HG02642 (cell line): ENCODE measurements at regions not wholly inside any gene's neighbourhood (a gene's known extent, or its start where the extent isn't known, plus 50 kb on each side); places are given as distances from the start of the nearest gene placed in this dataset.
"Not testable (repeated sequence)": the region's sequence is repeated elsewhere in the genome, so short reads cannot be mapped to it uniquely, and the experiment has no call there.

Experiments used
- ATAC-seq: cut with Tn5 transposase; IDR thresholded peaks from one replicate; pipeline ENCODE4 v1.9.1; 2021; ENCODE audit warnings: mild to moderate bottlenecking; ENCODE audit not compliant: unreplicated experiment, poor library complexity

- no peak for ATAC-seq
Measured at GRCh38 chr4:66501997-66502396, 831.7 kb upstream of the EPHA5 start.

- ATAC-seq: no peak
Measured at GRCh38 chr4:66490729-66491128, 820.4 kb upstream of the EPHA5 start.

GRCh38 chr4:66489783-66490452, 819.6 kb upstream of the EPHA5 start:
- no peak for ATAC-seq

DNA sequence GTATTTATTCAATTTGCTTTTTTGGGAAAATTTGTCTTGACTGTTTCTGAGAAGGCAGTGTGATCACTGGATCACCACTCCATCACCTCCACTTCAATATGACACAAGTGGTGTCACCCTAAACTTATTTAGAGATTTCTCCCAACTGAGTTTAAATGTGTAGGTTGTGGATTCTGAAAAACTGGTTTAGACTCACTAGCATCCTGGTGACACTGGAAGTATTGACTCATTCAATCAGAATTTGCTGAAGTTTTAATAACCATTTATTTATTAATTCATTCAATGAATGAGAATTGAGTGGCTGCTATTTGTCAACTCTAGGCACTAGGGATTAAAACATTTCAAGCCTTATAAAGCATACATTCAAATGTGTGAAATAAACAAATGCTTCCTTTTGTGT, 819.1 kb upstream of the EPHA5 start:
- ATAC-seq: no peak

DNA sequence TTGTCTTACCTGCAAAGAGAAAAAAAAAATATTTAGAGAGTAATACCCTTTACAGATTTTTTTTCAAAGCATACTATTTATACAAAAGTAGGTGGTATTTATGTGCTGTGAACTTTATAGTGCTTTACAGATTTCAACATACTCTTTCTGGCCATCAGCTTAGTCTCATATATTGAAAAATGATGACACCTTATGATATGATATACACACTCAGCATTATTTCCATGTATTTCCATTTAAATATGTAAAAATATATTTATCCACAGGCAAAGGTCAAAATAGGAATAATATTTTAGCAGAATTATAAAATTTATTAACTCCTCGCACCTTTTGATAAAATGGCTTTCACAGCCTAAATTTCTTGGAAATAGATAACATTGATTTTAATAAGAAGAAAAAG, 815.8 kb upstream of the EPHA5 start:
- ATAC-seq: no peak

DNA sequence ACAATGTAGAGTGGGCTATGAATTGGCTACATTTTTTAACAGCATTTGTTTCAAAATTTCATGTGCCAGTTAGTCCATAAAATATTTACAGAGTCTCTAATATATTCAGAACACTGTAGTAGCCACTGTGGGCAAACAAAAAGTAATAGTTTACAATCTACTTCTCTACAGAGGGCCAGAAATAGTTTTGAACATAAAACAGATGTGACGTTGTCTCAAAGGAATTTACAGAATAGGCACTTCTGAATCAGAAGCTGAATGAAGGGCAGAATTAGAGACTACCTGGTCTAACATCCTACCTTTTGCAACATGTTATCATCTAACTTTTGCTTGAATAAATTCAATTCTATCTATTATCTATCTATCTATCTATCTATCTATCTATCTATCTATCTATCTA, 811.9 kb upstream of the EPHA5 start:
- ATAC-seq: no peak

DNA sequence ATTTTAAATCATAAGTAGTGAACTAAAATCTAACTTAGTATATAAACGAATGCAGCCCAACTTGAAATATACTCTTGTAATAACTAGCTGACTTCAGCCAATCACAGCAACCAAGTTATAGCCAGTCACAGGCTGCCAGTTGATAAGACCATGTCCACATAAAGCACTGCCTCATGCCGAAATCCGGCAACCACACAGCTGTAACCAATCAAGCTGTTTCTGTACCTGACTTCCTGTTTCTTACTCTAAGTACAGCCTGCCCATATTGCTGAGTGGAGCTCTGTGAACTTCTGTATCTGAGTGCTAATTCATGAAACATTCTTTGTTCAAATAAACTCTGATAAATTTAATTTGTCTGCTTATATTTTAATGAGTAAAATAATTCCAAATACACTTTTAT, 805.3 kb upstream of the EPHA5 start:
- ATAC-seq: no peak

DNA sequence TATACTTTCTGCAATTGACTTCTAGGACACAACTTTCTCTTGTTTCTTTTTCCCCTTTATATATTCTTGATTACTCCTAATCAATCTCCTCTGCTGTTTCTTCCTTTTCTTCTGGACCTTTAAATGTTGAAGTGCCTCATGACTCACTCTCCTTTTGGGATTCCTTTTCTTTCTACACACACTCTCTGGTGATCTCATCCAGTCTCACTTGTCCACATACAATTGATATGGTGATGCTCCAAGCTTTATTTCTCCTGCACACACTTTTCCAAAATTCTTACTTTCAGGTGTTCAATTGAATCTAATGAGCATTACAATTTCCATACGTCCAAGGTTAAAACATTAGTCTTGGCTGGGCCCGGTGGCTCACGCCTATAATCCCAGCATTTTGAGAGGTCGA, 794.8 kb upstream of the EPHA5 start:
- ATAC-seq: no peak

- ATAC-seq: not testable (repeated sequence)
Measured at GRCh38 chr4:66462890-66463289, 792.6 kb upstream of the EPHA5 start.

GRCh38 chr4:66451741-66452140, 781.5 kb upstream of the EPHA5 start:
- no peak for ATAC-seq

GRCh38 chr4:66443008-66443407, 772.7 kb upstream of the EPHA5 start:
- ATAC-seq: no peak

GRCh38 chr4:66439508-66439907, 769.2 kb upstream of the EPHA5 start:
- no peak for ATAC-seq

- no peak for ATAC-seq
Measured at GRCh38 chr4:66433706-66434105, 763.4 kb upstream of the EPHA5 start.

- ATAC-seq: no peak
Measured at GRCh38 chr4:66430856-66431255, 760.6 kb upstream of the EPHA5 start.

DNA sequence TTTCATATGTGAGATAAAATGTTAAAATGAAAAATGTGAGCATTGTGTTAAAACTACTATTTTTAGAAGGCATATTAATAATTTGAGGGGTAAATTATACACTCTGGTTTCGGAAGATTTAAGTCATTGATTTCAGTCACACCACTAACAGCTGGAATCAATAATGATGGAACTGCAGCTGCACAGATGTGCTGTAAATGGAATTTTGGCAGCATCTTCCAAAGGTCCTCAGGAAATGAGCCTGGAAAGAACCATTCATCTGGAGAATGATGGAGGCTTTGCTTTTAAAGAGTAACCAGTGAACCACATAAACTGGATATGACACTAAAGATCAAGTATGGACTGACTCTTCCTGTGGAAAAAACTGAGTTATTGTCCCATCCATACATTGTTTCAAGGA, 759.0 kb upstream of the EPHA5 start:
- ATAC-seq: no peak

GRCh38 chr4:66416425-66416824, 746.1 kb upstream of the EPHA5 start:
- no peak for ATAC-seq

DNA sequence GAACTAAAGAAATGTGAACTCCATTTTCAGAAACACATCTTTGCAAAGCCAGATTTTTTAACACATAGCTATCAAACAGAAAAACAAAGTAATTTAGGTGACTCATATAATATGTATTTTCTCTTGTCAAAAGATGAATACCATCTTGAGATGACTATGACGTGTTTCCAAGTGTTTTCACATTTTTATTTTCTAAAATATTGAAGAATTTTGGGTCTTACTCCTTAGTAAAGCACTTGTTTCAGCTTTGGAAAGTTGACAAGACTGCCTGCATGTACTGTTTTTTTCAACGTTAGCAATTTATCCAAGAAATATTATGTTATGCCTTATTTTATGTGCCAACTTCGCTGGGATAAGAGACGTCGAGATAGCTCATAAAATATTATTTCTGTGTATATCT, 733.9 kb upstream of the EPHA5 start:
- ATAC-seq: no peak

DNA sequence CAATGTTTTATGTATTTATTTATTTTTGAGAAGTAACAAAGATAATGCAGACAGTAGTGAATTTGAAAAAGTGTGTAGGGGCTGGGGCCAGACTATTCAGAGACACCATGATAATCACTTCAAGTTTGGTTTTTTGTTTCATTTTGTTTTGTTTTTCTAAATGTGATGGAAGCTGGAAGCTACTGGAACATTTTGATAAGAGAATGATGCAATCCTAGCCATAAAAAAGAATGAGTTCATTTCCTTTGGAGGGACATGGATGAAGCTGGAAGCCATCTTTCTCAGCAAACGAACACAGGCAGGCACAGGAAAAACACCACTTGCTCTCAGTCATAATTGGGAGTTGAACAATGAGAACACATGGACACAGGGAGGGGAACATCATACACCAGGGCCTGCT, 706.6 kb upstream of the EPHA5 start:
- ATAC-seq: no peak

DNA sequence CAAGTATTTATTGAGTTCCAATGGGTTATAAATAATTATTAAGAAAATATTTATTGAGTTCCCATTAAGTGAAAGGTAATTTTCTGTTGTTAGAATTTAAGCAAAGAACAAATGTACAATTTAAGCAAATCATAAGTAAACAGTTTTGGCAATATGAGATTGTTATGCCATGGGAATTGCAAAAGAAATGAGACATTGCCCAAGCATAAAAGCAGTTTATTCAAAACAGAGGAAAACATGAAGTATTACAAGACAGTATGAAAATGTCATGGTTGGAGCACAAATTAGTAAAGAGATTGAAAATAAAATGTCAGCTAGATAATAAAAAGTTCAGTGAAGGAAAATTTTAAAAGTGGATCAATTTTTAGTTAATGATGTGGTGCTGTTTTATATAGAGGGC, 706.1 kb upstream of the EPHA5 start:
- ATAC-seq: no peak

GRCh38 chr4:66373268-66373667, 703.0 kb upstream of the EPHA5 start:
- no peak for ATAC-seq

GRCh38 chr4:66372706-66373105, 702.4 kb upstream of the EPHA5 start:
- ATAC-seq: no peak

DNA sequence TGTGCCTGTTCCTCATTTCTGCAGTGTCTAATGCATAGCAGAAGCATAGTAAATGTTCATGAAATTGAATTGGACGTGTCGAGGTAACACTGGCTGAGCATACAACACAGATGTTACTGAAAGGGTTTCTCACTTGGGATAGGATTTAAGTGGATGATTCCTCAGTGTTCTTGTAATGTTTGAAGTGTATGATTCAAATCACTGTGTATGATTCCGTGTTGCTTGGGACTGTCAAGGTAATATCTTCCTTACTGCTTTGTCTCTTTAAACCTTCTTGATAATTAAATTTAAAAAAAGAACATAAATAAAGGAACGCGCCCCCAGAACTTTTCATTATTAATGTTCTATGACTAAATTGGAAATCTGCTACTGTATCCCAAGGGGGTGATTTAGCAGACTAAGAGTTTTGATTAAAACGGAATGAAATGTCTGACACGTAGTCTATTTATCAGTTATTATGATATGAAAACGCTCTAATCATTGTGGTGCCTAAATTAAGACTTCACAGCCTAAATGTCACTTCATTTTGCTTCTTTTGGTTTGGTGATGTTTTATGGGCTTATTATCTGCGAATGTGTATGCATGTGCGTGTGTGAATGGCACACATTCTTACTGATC, 696.9 kb upstream of the EPHA5 start:
- ATAC-seq: no peak
